ENCODE measurements at regions not wholly inside any gene's neighbourhood (a gene's known extent, or its start where the extent isn't known, plus 50 kb on each side); places are given as distances from the start of the nearest gene placed in this dataset.
"Not testable (repeated sequence)": the region's sequence is repeated elsewhere in the genome, so short reads cannot be mapped to it uniquely, and the experiment has no call there.

- no peak for TF ChIP-seq CTCF (conservative IDR thresholded peaks at IDR 0.05; ENCODE audit: low read depth)
- DNase-seq (ENCODE audit: low spot score), result no peak
- ChIA-PET POLR2A (ENCODE audit: low non-redundant PET) (no interaction called here), CTCF (interaction anchor here (0.6 kb wide), 1 partner anchor 816 kb away, joined by 3 read pairs; no protein-coding TSS in a partner anchor)
- no peak overlapping the region for H3K27ac ChIP-seq
Measured at GRCh38 chr6:156219973-156220372, 557.2 kb upstream of the ARID1B start.

GRCh38 chr6:156205678-156206077 is 571.5 kb upstream of the ARID1B start:
- ChIA-PET POLR2A (ENCODE audit: low non-redundant PET) (no interaction called here), CTCF (no interaction called here)
- no peak overlapping the region for H3K27ac ChIP-seq
- no peak for DNase-seq (ENCODE audit: low spot score)
- TF ChIP-seq CTCF (conservative IDR thresholded peaks at IDR 0.05; ENCODE audit: low read depth), result no peak

GRCh38 chr6:156199182-156199581 is 578.0 kb upstream of the ARID1B start:
- ChIA-PET CTCF (no interaction called here), POLR2A (ENCODE audit: low non-redundant PET) (no interaction called here)
- no peak for DNase-seq (ENCODE audit: low spot score)
- no peak overlapping the region for H3K27ac ChIP-seq
- TF ChIP-seq CTCF (conservative IDR thresholded peaks at IDR 0.05; ENCODE audit: low read depth), result no peak

- CTCF ChIA-PET, result no interaction called here
- no peak overlapping the region for H3K27ac ChIP-seq
- no peak for TF ChIP-seq CTCF (conservative IDR thresholded peaks at IDR 0.05; ENCODE audit: low read depth)
- DNase-seq (ENCODE audit: low spot score), result no peak
- POLR2A ChIA-PET (ENCODE audit: low non-redundant PET), result no interaction called here
Measured at GRCh38 chr6:156197513-156197912, 579.7 kb upstream of the ARID1B start.

- TF ChIP-seq CTCF (conservative IDR thresholded peaks at IDR 0.05; ENCODE audit: low read depth), result no peak
- no peak overlapping the region for H3K27ac ChIP-seq
- ChIA-PET POLR2A (ENCODE audit: low non-redundant PET) (no interaction called here), CTCF (no interaction called here)
- no peak for DNase-seq (ENCODE audit: low spot score)
Measured at GRCh38 chr6:156194981-156195380, 582.2 kb upstream of the ARID1B start.

- no peak for DNase-seq (ENCODE audit: low spot score)
- no peak for TF ChIP-seq CTCF (conservative IDR thresholded peaks at IDR 0.05; ENCODE audit: low read depth)
- POLR2A ChIA-PET (ENCODE audit: low non-redundant PET), result no interaction called here
- no peak overlapping the region for H3K27ac ChIP-seq
- CTCF ChIA-PET, result no interaction called here
Measured at GRCh38 chr6:156193381-156193780, 583.8 kb upstream of the ARID1B start.

GRCh38 chr6:156191895-156192294 is 585.3 kb upstream of the ARID1B start:
- no peak for DNase-seq (ENCODE audit: low spot score)
- no peak overlapping the region for H3K27ac ChIP-seq
- POLR2A ChIA-PET (ENCODE audit: low non-redundant PET), result no interaction called here
- CTCF ChIA-PET, result no interaction called here
- no peak for TF ChIP-seq CTCF (conservative IDR thresholded peaks at IDR 0.05; ENCODE audit: low read depth)

- CTCF ChIA-PET, result interaction anchor here (0.6 kb wide), 1 partner anchor 1136 kb away, joined by 4 read pairs; no protein-coding TSS in a partner anchor
- DNase-seq (ENCODE audit: low spot score); POLR2A ChIA-PET (ENCODE audit: low non-redundant PET); H3K27ac ChIP-seq: not testable (repeated sequence)
Measured at GRCh38 chr6:156191390-156191789, 585.8 kb upstream of the ARID1B start.

Measured in RWPE1 (cell line).